DOHH2 (cell line): ENCODE measurements at regions not wholly inside any gene's neighbourhood (a gene's known extent, or its start where the extent isn't known, plus 50 kb on each side); places are given as distances from the start of the nearest gene placed in this dataset.

ENCODE experiments used
- H3F3A ChIP-seq: fragments of 200-600 bp; sonication (generic), shearing (Covaris generic); 2 replicates; pipeline ENCODE4 v1.6.0; 2016; ENCODE audit warnings: antibody characterized with exemption, mild to moderate bottlenecking; ENCODE audit not compliant: control insufficient read depth, insufficient read depth
- H3K27ac ChIP-seq: fragments of 200-600 bp; sonication (generic); 2 replicates; pipeline ENCODE4 v1.5.1; 2014; ENCODE audit warnings: low read depth, mild to moderate bottlenecking, low read length, moderate library complexity
- H3K27me3 ChIP-seq: fragments of 200-600 bp; sonication (generic); 2 replicates; pipeline ENCODE4 v1.6.1; 2014; ENCODE audit warnings: mild to moderate bottlenecking, low read length, mixed read lengths; ENCODE audit not compliant: control insufficient read depth
- H3K36me3 ChIP-seq: fragments of 200-600 bp; sonication (generic); 2 replicates; pipeline ENCODE4 v1.6.1; 2014; ENCODE audit warnings: mild to moderate bottlenecking, low read length, moderate library complexity, mixed read lengths; ENCODE audit not compliant: control insufficient read depth
- H3K4me1 ChIP-seq: fragments of 200-600 bp; sonication (generic); 2 replicates; pipeline ENCODE4 v1.6.1; 2014; ENCODE audit warnings: mild to moderate bottlenecking, low read length, mixed read lengths; ENCODE audit not compliant: control insufficient read depth
- H3K4me2 ChIP-seq: fragments of 200-600 bp; sonication (generic); 2 replicates; pipeline ENCODE4 v1.6.0; 2014; ENCODE audit warnings: mild to moderate bottlenecking, low read length, moderate library complexity
- H3K4me3 ChIP-seq: fragments of 200-600 bp; sonication (generic); 2 replicates; pipeline ENCODE4 v1.5.1; 2014; ENCODE audit warnings: mild to moderate bottlenecking, low read length, mixed read lengths
- H3K79me2 ChIP-seq: fragments of 200-600 bp; sonication (generic); 2 replicates; pipeline ENCODE4 v1.6.1; 2014; ENCODE audit warnings: mild to moderate bottlenecking, low read length, mixed read lengths; ENCODE audit not compliant: control insufficient read depth
- H3K9me2 ChIP-seq: fragments of 200-600 bp; sonication (generic); replicated peaks from 2 replicates; pipeline ENCODE4 v1.6.1; 2014; ENCODE audit warnings: mild to moderate bottlenecking, low read length, mixed read lengths; ENCODE audit not compliant: control insufficient read depth
- H3K9me3 ChIP-seq: fragments of 200-600 bp; sonication (generic); 2 replicates; pipeline ENCODE4 v1.6.1; 2014; ENCODE audit warnings: antibody characterized with exemption, low read length, mixed read lengths; ENCODE audit not compliant: control insufficient read depth, insufficient read depth
- H4K20me1 ChIP-seq: fragments of 200-600 bp; sonication (generic); 2 replicates; pipeline ENCODE4 v1.6.0; 2014; ENCODE audit warnings: low read depth, mild to moderate bottlenecking, antibody characterized with exemption, low read length, moderate library complexity; ENCODE audit not compliant: control insufficient read depth, insufficient read depth
- EZH2phosphoT487 ChIP-seq: fragments of 200-600 bp; sonication (generic); IDR thresholded peaks from 2 replicates; pipeline ENCODE4 v1.6.1; 2017; ENCODE audit warnings: borderline replicate concordance, mild to moderate bottlenecking, antibody characterized with exemption, low read length, moderate library complexity, mixed read lengths
- TF ChIP-seq, protein P1 (sequence below): fragments of 200-600 bp; sonication (generic); IDR thresholded peaks from one replicate; pipeline ENCODE4 v1.5.1; 2014; ENCODE audit warnings: antibody characterized with exemption, mild to moderate bottlenecking, low read depth, low read length; ENCODE audit not compliant: poor library complexity, severe bottlenecking

GRCh38 chr5:116361171-116361967 lies 213.3 kb downstream of the SEMA6A start:
- 0 out of 2 replicates have a peak, but pooled peaks cover 5% of the 10 kb centered on the region for H3K36me3 ChIP-seq
- no peaks in the 10 kb centered on the region for H3K27me3 ChIP-seq
- no peak overlapping the region for H3K4me3 ChIP-seq
- TF ChIP-seq, protein P1, sequence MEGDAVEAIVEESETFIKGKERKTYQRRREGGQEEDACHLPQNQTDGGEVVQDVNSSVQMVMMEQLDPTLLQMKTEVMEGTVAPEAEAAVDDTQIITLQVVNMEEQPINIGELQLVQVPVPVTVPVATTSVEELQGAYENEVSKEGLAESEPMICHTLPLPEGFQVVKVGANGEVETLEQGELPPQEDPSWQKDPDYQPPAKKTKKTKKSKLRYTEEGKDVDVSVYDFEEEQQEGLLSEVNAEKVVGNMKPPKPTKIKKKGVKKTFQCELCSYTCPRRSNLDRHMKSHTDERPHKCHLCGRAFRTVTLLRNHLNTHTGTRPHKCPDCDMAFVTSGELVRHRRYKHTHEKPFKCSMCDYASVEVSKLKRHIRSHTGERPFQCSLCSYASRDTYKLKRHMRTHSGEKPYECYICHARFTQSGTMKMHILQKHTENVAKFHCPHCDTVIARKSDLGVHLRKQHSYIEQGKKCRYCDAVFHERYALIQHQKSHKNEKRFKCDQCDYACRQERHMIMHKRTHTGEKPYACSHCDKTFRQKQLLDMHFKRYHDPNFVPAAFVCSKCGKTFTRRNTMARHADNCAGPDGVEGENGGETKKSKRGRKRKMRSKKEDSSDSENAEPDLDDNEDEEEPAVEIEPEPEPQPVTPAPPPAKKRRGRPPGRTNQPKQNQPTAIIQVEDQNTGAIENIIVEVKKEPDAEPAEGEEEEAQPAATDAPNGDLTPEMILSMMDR = no peak
- TF ChIP-seq EZH2phosphoT487 = no peak
- no peak overlapping the region for H3K4me2 ChIP-seq
- no peaks in the 10 kb centered on the region for H3K79me2 ChIP-seq
- peaks cover 2% of the 10 kb centered on the region; the same call in 1 of the 2 replicates for H3F3A ChIP-seq
- no peaks in the 10 kb centered on the region for H3K9me2 ChIP-seq
- H3K27ac ChIP-seq = no peak overlapping the region
- peaks cover 21% of the 10 kb centered on the region for H3K4me1 ChIP-seq
- no peaks in the 10 kb centered on the region for H4K20me1 ChIP-seq
- no peaks in the 10 kb centered on the region for H3K9me3 ChIP-seq

GRCh38 chr5:116360008-116360853 lies 214.4 kb downstream of the SEMA6A start:
- Histone ChIP-seq H3K9me2 (no peaks in the 10 kb centered on the region), H3F3A (peaks cover 2% of the 10 kb centered on the region; the same call in 1 of the 2 replicates), H3K79me2 (no peaks in the 10 kb centered on the region), H3K4me1 (peaks cover 21% of the 10 kb centered on the region), H3K27ac (no peak overlapping the region), H3K36me3 (peaks cover 5% of the 10 kb centered on the region; the same call in 1 of the 2 replicates), H3K4me3 (no peak overlapping the region), H3K27me3 (no peaks in the 10 kb centered on the region), H3K9me3 (no peaks in the 10 kb centered on the region), H4K20me1 (no peaks in the 10 kb centered on the region), H3K4me2 (no peak overlapping the region)
- no peak for TF ChIP-seq EZH2phosphoT487
- TF ChIP-seq, protein P1 = no peak

DNA sequence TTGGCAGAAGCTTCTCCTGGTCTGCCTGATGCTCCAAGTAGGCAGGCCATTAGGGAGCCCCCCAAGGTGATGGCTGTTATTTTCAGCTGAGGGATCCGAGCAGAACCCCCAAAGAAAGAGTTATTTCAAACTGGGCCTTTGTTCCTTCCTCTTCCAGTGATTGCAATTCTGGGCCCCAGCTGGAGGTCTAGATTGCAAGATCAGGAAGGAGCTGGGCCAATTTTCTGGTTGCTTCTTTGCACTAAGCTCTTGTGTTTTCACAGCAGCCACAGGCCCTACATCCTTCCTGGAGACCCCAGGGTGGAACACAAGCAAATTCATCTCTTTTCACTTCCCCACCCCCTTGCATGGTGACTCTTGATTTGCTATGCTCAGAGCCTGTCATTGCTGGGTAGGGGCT lies 215.0 kb downstream of the SEMA6A start:
- Histone ChIP-seq H3K36me3 (peaks cover 5% of the 10 kb centered on the region; the same call in 1 of the 2 replicates), H3K79me2 (no peaks in the 10 kb centered on the region), H3F3A (peaks cover 2% of the 10 kb centered on the region; the same call in 1 of the 2 replicates), H3K9me3 (no peaks in the 10 kb centered on the region), H3K27ac (peak overlapping the region; percentile 50), H4K20me1 (no peaks in the 10 kb centered on the region), H3K27me3 (no peaks in the 10 kb centered on the region), H3K4me3 (no peak overlapping the region), H3K4me1 (peaks cover 21% of the 10 kb centered on the region), H3K4me2 (peak overlapping the region; percentile 54; the same call in 1 of the 2 replicates), H3K9me2 (no peaks in the 10 kb centered on the region)
- TF ChIP-seq, protein P1 = no peak
- TF ChIP-seq EZH2phosphoT487 = no peak
